Upper lobe of left lung (tissue), 6 donors: ENCODE measurements at regions not wholly inside any gene's neighbourhood (a gene's known extent, or its start where the extent isn't known, plus 50 kb on each side); places are given as distances from the start of the nearest gene placed in this dataset.
A peak's percentile ranks its signal among the peaks of the same experiment; 100 is the strongest.

ENCODE experiments used
- ATAC-seq, 2 donors: fragments of 200-7000 bp; cut with Tn5 transposase; one replicate each; pipeline ENCODE4 v1.9.1; 2022; ENCODE audit warnings: mild to moderate bottlenecking in 2 of 2, moderate library complexity in 2 of 2; ENCODE audit not compliant: low FRiP score in 2 of 2
- DNase-seq, 2 donors: peaks; one replicate each; pipeline ENCODE4 v3.0.0-alpha.2; 2019 to 2020
- H3K27ac ChIP-seq, 4 donors: fragments of 200-600 bp; sonication (generic); one replicate each; pipeline ENCODE4 v1.5.1; 2016 to 2019
- H3K27me3 ChIP-seq, 4 donors: fragments of 200-600 bp; sonication (generic); one replicate each; pipeline ENCODE4 v1.5.1; 2017 to 2019
- H3K36me3 ChIP-seq, 4 donors: fragments of 200-600 bp; sonication (generic); one replicate each; pipeline ENCODE4 v1.5.1; 2016 to 2019
- H3K4me1 ChIP-seq, 4 donors: fragments of 200-600 bp; sonication (generic); one replicate each; pipeline ENCODE4 v1.5.1; 2018 to 2019
- H3K4me3 ChIP-seq, 4 donors: fragments of 200-600 bp; sonication (generic); one replicate each; pipeline ENCODE4 v1.5.1; 2017 to 2019; ENCODE audit warnings: mild to moderate bottlenecking in 2 of 4, moderate library complexity in 1 of 4
- H3K9me3 ChIP-seq, 4 donors: fragments of 200-600 bp; sonication (generic); one replicate each; pipeline ENCODE4 v1.5.1; 2018 to 2019
- EP300 ChIP-seq, 4 donors: sonication (generic); formaldehyde crosslinking; IDR thresholded peaks; one replicate each; pipeline ENCODE4 v1.5.1; 2017; ENCODE audit warnings: antibody characterized with exemption in 4 of 4, control low read depth in 2 of 4
- POLR2A ChIP-seq, 4 donors: fragments of 450-650 bp; IDR thresholded peaks; one replicate each; pipeline ENCODE4 v1.5.1; 2016 to 2017; ENCODE audit warnings: antibody characterized with exemption in 4 of 4, mild to moderate bottlenecking in 2 of 4
- POLR2AphosphoS5 ChIP-seq, 2 donors: sonication (generic); formaldehyde crosslinking; IDR thresholded peaks; one replicate each; pipeline ENCODE4 v1.5.1; 2017; ENCODE audit warnings: antibody characterized with exemption in 2 of 2
- WGBS, 2 donors: methylation state at CpG; one replicate each; pipeline ENCODE4 v1.1.5; 2017 to 2018; 5-methylcytosine and 5-hydroxymethylcytosine counted together
- TF ChIP-seq, protein P1 (sequence below), 6 experiments: fragments of 450-650 bp in 4 of 6; fragments of 200-600 bp in 2 of 6; sonication (generic) in 2 of 6; IDR thresholded peaks; one replicate each; pipeline ENCODE4 v1.5.1; 2016 to 2019; ENCODE audit warnings: antibody characterized with exemption in 6 of 6
- donor health status: DM: no; HTN: no; CAD: no; lungs with moderate emphysema.
- donor health status: DM: no; HTN: yes; CAD: no; lungs with severe emphysema.

DNA sequence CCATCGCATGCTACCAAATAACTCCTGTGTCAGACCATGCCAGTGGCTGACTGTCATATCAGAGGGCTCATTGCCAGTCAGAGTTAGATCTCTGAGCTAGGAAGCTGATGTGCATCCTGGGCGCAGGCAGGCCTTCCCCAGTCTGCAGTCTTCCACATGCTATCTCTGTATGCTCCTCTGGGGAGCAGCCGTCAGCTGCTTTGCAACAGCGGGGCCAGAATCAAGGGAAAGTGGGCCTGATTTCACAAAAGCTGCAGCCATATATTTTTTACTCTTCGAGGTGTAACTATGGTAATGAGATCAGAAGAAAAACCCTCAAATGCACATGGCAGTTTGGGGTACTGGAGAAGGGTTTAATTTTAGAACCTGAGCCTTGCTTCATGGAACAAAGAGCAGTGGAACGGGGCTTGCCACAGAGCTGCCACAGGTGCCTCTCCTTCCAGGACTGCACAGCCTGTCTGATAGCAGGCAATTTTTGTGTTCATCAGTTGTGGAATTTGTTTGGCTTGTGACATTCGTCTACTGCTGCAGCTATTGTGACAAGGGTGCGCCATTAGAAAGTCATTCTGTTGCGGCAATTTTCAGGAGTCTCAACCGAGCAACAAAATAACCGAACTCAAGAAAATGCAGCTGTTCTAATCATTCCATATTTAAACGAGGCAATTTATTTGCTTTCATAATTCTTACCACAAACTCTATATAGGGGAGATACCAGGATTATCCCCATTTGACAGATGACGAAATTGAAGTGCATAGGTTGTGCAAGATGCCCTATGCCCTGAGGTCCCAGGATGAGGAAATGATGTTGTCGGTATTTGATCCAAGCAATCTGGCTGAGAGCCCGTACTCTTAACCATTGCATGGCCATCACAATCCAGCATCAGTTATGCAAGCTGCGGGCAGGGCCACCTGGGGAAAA, 109.6 kb upstream of the CYRIA start:
- H3K27me3 ChIP-seq = no peaks in the 10 kb centered on the region
- H3K4me3 ChIP-seq = no peak overlapping the region
- 65 to 68% methylated on average over 15 to 16 of the region's 16 CpGs for WGBS, 2 donors
- H3K27ac ChIP-seq = no peak overlapping the region
- no peak for ATAC-seq
- H3K36me3 ChIP-seq = no peaks in the 10 kb centered on the region
- no peaks in the 10 kb centered on the region for H3K4me1 ChIP-seq
- TF ChIP-seq, protein P1, sequence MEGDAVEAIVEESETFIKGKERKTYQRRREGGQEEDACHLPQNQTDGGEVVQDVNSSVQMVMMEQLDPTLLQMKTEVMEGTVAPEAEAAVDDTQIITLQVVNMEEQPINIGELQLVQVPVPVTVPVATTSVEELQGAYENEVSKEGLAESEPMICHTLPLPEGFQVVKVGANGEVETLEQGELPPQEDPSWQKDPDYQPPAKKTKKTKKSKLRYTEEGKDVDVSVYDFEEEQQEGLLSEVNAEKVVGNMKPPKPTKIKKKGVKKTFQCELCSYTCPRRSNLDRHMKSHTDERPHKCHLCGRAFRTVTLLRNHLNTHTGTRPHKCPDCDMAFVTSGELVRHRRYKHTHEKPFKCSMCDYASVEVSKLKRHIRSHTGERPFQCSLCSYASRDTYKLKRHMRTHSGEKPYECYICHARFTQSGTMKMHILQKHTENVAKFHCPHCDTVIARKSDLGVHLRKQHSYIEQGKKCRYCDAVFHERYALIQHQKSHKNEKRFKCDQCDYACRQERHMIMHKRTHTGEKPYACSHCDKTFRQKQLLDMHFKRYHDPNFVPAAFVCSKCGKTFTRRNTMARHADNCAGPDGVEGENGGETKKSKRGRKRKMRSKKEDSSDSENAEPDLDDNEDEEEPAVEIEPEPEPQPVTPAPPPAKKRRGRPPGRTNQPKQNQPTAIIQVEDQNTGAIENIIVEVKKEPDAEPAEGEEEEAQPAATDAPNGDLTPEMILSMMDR (IDR thresholded peaks at IDR 0.05) = no peak
- TF ChIP-seq POLR2A (IDR thresholded peaks at IDR 0.05) (no peak), EP300 (IDR thresholded peaks at IDR 0.05) (no peak), POLR2AphosphoS5 (IDR thresholded peaks at IDR 0.05) (no peak)
- DNase-seq = no peak
- no peaks in the 10 kb centered on the region for H3K9me3 ChIP-seq

DNA sequence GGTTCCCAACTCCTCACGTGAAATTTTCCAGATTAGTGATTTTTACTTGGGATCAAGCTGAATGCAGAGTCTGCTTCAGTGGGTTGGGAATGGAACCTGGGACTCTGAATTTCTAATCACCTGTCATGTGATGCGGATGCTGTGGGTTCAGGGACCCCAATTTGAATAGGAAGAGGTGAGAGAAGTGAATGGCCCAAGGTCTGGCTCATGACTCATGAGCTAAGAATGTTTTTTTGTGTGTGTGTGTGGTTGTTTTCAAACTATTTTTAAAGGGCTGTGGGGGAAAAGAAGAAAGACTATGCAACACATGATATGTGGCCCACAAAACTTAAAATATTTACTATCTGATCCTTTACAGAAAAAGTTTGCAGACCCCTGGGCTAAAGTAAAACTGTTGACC, 108.5 kb upstream of the CYRIA start:
- H3K36me3 ChIP-seq = no peaks in the 10 kb centered on the region
- H3K27me3 ChIP-seq = no peaks in the 10 kb centered on the region
- H3K4me3 ChIP-seq = no peak overlapping the region
- TF ChIP-seq EP300 (IDR thresholded peaks at IDR 0.05) (no peak), POLR2AphosphoS5 (IDR thresholded peaks at IDR 0.05) (no peak), POLR2A (IDR thresholded peaks at IDR 0.05) (no peak)
- TF ChIP-seq, protein P1 (IDR thresholded peaks at IDR 0.05) = no peak
- H3K27ac ChIP-seq = no peak overlapping the region
- ATAC-seq = no peak
- no peak for DNase-seq
- 86 to 88% methylated on average over 2 of the region's 2 CpGs for WGBS, 2 donors
- no peaks in the 10 kb centered on the region for H3K4me1 ChIP-seq
- no peaks in the 10 kb centered on the region for H3K9me3 ChIP-seq

DNA sequence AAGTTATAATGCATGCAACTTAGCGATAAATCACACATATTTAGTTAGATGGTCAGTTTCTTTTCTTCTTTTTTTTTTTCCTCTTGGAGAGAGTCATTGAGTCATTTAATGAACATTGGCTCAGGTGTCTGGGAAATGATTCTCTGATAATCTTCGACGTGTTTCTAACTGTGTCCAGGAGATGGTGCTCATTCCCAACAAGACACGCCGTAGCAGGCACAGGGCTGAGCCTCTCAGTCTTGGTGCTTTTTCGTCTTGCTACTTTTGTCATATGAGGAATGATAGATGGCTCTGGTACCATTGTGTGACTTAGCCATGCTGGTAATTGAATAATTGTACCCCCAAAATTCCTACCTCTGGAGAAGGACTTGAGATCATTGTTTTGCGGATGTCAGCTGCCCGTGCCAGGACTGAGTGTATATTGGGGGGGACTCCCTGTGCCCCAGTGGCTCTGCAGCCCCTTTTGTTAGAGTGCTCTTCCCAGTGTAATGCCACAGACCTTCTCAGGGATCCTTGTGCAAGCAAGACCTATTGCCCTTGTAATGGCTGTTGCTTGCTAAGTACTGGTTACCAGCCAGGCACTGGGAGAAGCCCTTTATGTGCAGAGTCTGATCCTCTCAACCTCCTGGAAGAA, 107.6 kb upstream of the CYRIA start:
- TF ChIP-seq POLR2A (IDR thresholded peaks at IDR 0.05) = no peak
- TF ChIP-seq, protein P1 (IDR thresholded peaks at IDR 0.05) = peak in 5 of 6 experiments; percentile 27 to 51 (median 46)
- no peaks in the 10 kb centered on the region for H3K4me1 ChIP-seq
- no peaks in the 10 kb centered on the region for H3K27me3 ChIP-seq
- H3K9me3 ChIP-seq = no peaks in the 10 kb centered on the region
- no peak for DNase-seq
- no peak overlapping the region for H3K4me3 ChIP-seq
- WGBS, 2 donors = 20 to 25% methylated on average over 8 of the region's 8 CpGs
- ATAC-seq = peak in 1 of 2 donors; percentile 80
- H3K27ac ChIP-seq = no peak overlapping the region
- no peaks in the 10 kb centered on the region for H3K36me3 ChIP-seq

DNA sequence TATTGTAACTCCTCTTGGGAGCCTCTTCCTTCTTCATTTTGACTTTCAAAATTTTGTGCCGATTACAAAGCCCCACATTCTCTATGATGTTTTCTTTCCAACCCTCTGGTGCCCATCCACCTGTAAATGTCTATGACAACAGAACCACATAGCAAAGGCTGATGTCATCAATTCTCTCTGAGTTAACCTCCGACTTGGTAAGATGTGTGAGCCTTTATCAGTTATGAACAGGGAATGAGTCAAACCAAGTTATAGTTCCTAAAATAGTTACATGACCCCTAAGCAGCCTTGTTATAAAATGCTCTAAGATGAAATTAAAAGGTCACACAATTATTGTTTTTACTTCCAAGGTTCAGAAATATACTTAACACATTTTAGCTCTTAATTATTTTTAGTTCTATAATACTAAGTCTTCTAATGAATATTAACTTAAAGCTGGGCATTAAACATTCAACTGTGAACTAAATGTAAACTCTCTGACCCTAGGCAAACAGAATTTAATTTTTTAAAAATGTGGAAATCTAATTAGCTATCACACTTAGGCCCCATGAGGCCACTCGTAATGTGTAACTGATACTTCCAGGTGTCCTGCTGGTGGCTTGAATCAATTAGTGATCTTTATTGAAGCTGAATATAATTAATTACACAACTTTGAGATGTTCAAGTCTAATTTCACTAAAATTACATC, 102.3 kb upstream of the CYRIA start:
- WGBS, 2 donors = 86% methylated on average over 3 of the region's 3 CpGs
- ATAC-seq (no peak), DNase-seq (no peak)
- Histone ChIP-seq H3K4me3 (no peak overlapping the region), H3K36me3 (no peaks in the 10 kb centered on the region), H3K27ac (no peak overlapping the region), H3K27me3 (no peaks in the 10 kb centered on the region), H3K9me3 (no peaks in the 10 kb centered on the region), H3K4me1 (peaks cover 0 to 16% (median 13%) of the 10 kb centered on the region in 4 donors)
- TF ChIP-seq POLR2A (IDR thresholded peaks at IDR 0.05) (no peak), EP300 (IDR thresholded peaks at IDR 0.05) (no peak), POLR2AphosphoS5 (IDR thresholded peaks at IDR 0.05) (no peak)
- TF ChIP-seq, protein P1 (IDR thresholded peaks at IDR 0.05) = no peak
